H9 (cell line): ENCODE measurements at regions not wholly inside any gene's neighbourhood (a gene's known extent, or its start where the extent isn't known, plus 50 kb on each side); places are given as distances from the start of the nearest gene placed in this dataset.
"Not testable (repeated sequence)": the region's sequence is repeated elsewhere in the genome, so short reads cannot be mapped to it uniquely, and the experiment has no call there.

Source experiments
- DNase-seq: peaks from one replicate; pipeline ENCODE4 v3.0.0-alpha.2; 2017
- H2AFZ ChIP-seq: one replicate; pipeline ENCODE4 v1.6.1; 2013; ENCODE audit warnings: mild to moderate bottlenecking, low read length, control low read depth, moderate library complexity
- H2AK5ac ChIP-seq: 2 replicates; pipeline ENCODE4 v1.6.1; 2013; ENCODE audit warnings: low read length, control low read depth, mixed read lengths; ENCODE audit not compliant: insufficient read length
- H2BK120ac ChIP-seq: one replicate; pipeline ENCODE4 v1.6.1; 2013; ENCODE audit warnings: low read depth, mild to moderate bottlenecking, low read length, control low read depth, inconsistent platforms; ENCODE audit not compliant: poor library complexity, severe bottlenecking
- H2BK12ac ChIP-seq: 2 replicates; pipeline ENCODE4 v1.6.1; 2013; ENCODE audit warnings: low read length, control low read depth, mixed read lengths, low read depth; ENCODE audit not compliant: insufficient read length
- H2BK15ac ChIP-seq: 2 replicates; pipeline ENCODE4 v1.6.1; 2013; ENCODE audit warnings: low read depth, low read length, control low read depth
- H2BK20ac ChIP-seq: one replicate; pipeline ENCODE4 v1.6.1; 2013; ENCODE audit warnings: low read depth, mild to moderate bottlenecking, low read length, control low read depth, inconsistent platforms; ENCODE audit not compliant: poor library complexity, severe bottlenecking
- H2BK5ac ChIP-seq: 2 replicates; pipeline ENCODE4 v1.6.1; 2013; ENCODE audit warnings: low read length, control low read depth, mixed read lengths; ENCODE audit not compliant: insufficient read length
- H3K14ac ChIP-seq: 2 replicates; pipeline ENCODE4 v1.6.1; 2013; ENCODE audit warnings: low read length, control low read depth; ENCODE audit not compliant: insufficient read depth
- H3K18ac ChIP-seq: 2 replicates; pipeline ENCODE4 v1.6.1; 2013; ENCODE audit warnings: low read depth, mild to moderate bottlenecking, mixed read lengths, low read length, control low read depth; ENCODE audit not compliant: insufficient read length
- H3K23ac ChIP-seq: 2 replicates; pipeline ENCODE4 v1.6.1; 2013; ENCODE audit warnings: low read length, control low read depth, mixed read lengths, low read depth; ENCODE audit not compliant: insufficient read length
- H3K23me2 ChIP-seq: 2 replicates; pipeline ENCODE4 v1.6.1; 2013; ENCODE audit warnings: low read depth, mild to moderate bottlenecking, mixed read lengths, low read length, control low read depth; ENCODE audit not compliant: insufficient read length, poor library complexity, severe bottlenecking
- H3K27ac ChIP-seq: 2 replicates; pipeline ENCODE4 v1.5.1; 2013; ENCODE audit warnings: low read length, control low read depth, mixed read lengths, low read depth; ENCODE audit not compliant: insufficient read length
- H3K27me3 ChIP-seq: 2 replicates; pipeline ENCODE4 v1.6.1; 2013; ENCODE audit warnings: low read length, control low read depth, inconsistent platforms; ENCODE audit not compliant: insufficient read depth
- H3K4ac ChIP-seq: 2 replicates; pipeline ENCODE4 v1.6.1; 2013; ENCODE audit warnings: low read depth, mild to moderate bottlenecking, control low read depth, inconsistent platforms, low read length, moderate library complexity
- H3K4me1 ChIP-seq: 2 replicates; pipeline ENCODE4 v1.6.1; 2013; ENCODE audit warnings: low read length, control low read depth, inconsistent platforms; ENCODE audit not compliant: insufficient read depth
- H3K4me2 ChIP-seq: 2 replicates; pipeline ENCODE4 v1.6.1; 2013; ENCODE audit warnings: low read length, control low read depth, mixed read lengths; ENCODE audit not compliant: insufficient read length, insufficient read depth
- H3K56ac ChIP-seq: 2 replicates; pipeline ENCODE4 v1.6.1; 2013; ENCODE audit warnings: low read depth, mild to moderate bottlenecking, mixed read lengths, low read length, control low read depth; ENCODE audit not compliant: insufficient read length
- H3K79me1 ChIP-seq: 2 replicates; pipeline ENCODE4 v1.6.1; 2013; ENCODE audit warnings: low read depth, mild to moderate bottlenecking, moderate library complexity, low read length, control low read depth, inconsistent platforms; ENCODE audit not compliant: insufficient read depth, poor library complexity, severe bottlenecking
- H3K79me2 ChIP-seq: 2 replicates; pipeline ENCODE4 v1.6.1; 2013; ENCODE audit warnings: low read length, control low read depth, inconsistent platforms; ENCODE audit not compliant: insufficient read depth
- H3K9ac ChIP-seq: 2 replicates; pipeline ENCODE4 v1.6.1; 2013; ENCODE audit warnings: low read length, control low read depth, mixed read lengths; ENCODE audit not compliant: insufficient read length; ENCODE audit errors: extremely low read depth
- H3K9me3 ChIP-seq: one replicate; pipeline ENCODE4 v1.6.1; 2013; ENCODE audit warnings: low read depth, low read length, inconsistent platforms; ENCODE audit not compliant: control insufficient read depth
- H3T11ph ChIP-seq: one replicate; pipeline ENCODE4 v1.6.1; 2013; ENCODE audit warnings: mild to moderate bottlenecking, low read length, control low read depth, inconsistent platforms
- H4K20me1 ChIP-seq: one replicate; pipeline ENCODE4 v1.6.1; 2013; ENCODE audit not compliant: control insufficient read depth, insufficient read length, insufficient read depth
- H4K5ac ChIP-seq: 2 replicates; pipeline ENCODE4 v1.6.1; 2013; ENCODE audit warnings: low read depth, mild to moderate bottlenecking, mixed read lengths, low read length, control low read depth; ENCODE audit not compliant: insufficient read length
- H4K8ac ChIP-seq: replicated peaks from 2 replicates; pipeline ENCODE4 v1.6.1; 2013; ENCODE audit warnings: low read length, control low read depth, mixed read lengths, low read depth; ENCODE audit not compliant: insufficient read length
- H4K91ac ChIP-seq: 2 replicates; pipeline ENCODE4 v1.6.1; 2013; ENCODE audit warnings: low read depth, mild to moderate bottlenecking, moderate library complexity, mixed read lengths, low read length, control low read depth; ENCODE audit not compliant: insufficient read length
- H3K27ac Mint-ChIP-seq, 3 experiments: 2 replicates in 2 of 3; 3 replicates in 1 of 3; pipeline ENCODE4 v1.8.0; 2020 to 2021; ENCODE audit warnings: mixed read lengths in 3 of 3, mild to moderate bottlenecking in 1 of 3, moderate library complexity in 1 of 3
- H3K27me3 Mint-ChIP-seq: 2 replicates; pipeline ENCODE4 v1.8.0; 2021; ENCODE audit warnings: low read depth, mild to moderate bottlenecking, moderate library complexity, mixed read lengths
- H3K36me3 Mint-ChIP-seq, 3 experiments: 2 replicates in 2 of 3; 3 replicates in 1 of 3; pipeline ENCODE4 v1.8.0; 2020 to 2021; ENCODE audit warnings: low read depth in 3 of 3, mixed read lengths in 3 of 3; ENCODE audit not compliant: insufficient read depth in 1 of 3
- H3K4me1 Mint-ChIP-seq, 2 experiments: 2 replicates each; pipeline ENCODE4 v1.8.0; 2020; ENCODE audit warnings: mixed read lengths in 2 of 2
- H3K4me3 Mint-ChIP-seq, 2 experiments: 2 replicates in 1 of 2; 3 replicates in 1 of 2; pipeline ENCODE4 v1.8.0; 2020 to 2021; ENCODE audit warnings: mild to moderate bottlenecking in 2 of 2, mixed read lengths in 2 of 2, moderate library complexity in 1 of 2
- H3K9me3 Mint-ChIP-seq, 2 experiments: 2 replicates in 1 of 2; 3 replicates in 1 of 2; pipeline ENCODE4 v1.8.0; 2020; ENCODE audit warnings: mild to moderate bottlenecking in 2 of 2, mixed read lengths in 2 of 2, moderate library complexity in 1 of 2
- WGBS: extraction: QIAGEN DNeasy Blood & Tissue Kit; methylation state at CpG from one replicate; pipeline ENCODE4 v1.1.7; 2013; ENCODE audit warnings: missing lambda C conversion rate, low lambda C conversion rate, mixed read lengths; ENCODE audit not compliant: insufficient read length; ENCODE audit errors: extremely low coverage; 5-methylcytosine and 5-hydroxymethylcytosine counted together

DNA sequence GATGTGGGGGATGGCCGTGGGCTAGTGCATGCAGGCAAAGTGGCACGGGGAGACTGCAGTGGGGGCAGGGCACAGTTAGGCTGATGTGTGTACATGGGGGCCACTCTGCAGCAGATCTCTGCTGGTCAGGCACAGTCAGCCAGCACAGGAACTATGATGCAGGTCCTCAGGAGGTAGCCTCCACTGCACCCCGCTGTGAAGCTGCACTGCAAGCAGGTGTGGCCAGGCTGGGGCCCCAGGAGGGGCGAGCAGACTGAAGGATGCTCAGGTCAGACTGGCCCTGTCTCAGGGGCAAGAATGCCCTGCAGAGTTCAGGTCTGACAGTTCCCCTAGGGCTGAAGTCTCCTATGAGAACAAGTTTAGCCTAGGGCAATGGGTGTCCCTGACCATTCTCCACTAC, 273.8 kb upstream of the FAM240B start:
- not testable (repeated sequence) for H4K5ac ChIP-seq

DNA sequence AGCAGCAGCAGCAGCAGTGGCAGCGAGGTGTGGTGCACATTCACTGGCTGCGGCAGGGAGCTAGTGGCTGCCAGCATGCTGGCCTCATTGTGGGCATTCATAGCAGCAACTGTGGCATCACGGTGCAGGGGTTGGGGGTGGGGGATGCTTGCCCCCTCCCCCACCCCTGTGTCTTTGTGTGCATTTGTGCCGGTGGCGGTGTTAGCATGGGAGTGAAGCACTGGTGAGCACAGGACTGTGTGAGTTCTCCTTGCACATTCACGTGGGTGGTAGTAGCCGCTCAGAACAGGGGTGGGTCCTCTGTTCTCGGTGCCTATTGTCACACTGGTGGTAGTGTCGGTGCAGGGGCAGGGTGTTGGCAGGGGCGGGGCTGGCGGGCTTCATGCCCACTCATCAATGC, 273.2 kb upstream of the FAM240B start:
- DNase-seq, H3K79me1 ChIP-seq, H3K14ac ChIP-seq, H3K23me2 ChIP-seq, H3K4ac ChIP-seq, H3K56ac ChIP-seq, H4K5ac ChIP-seq, H4K8ac ChIP-seq, H4K20me1 ChIP-seq, H2BK15ac ChIP-seq, H2BK12ac ChIP-seq, H2BK5ac ChIP-seq, H3K27me3 Mint-ChIP-seq, H4K91ac ChIP-seq, H3K4me1 Mint-ChIP-seq, H3K79me2 ChIP-seq, H2AFZ ChIP-seq, H2AK5ac ChIP-seq, H2BK120ac ChIP-seq, H2BK20ac ChIP-seq, H3K4me2 ChIP-seq, H3K18ac ChIP-seq, H3K27ac Mint-ChIP-seq, H3K4me3 Mint-ChIP-seq, H3K23ac ChIP-seq, H3T11ph ChIP-seq, H3K9ac ChIP-seq, H3K9me3 ChIP-seq, H3K36me3 Mint-ChIP-seq, H3K27me3 ChIP-seq, H3K27ac ChIP-seq, H3K4me1 ChIP-seq: not testable (repeated sequence)
- WGBS, result no CpG with 5 or more reads among the region's 11 CpGs
- H3K9me3 Mint-ChIP-seq, result peaks cover 12 to 15% of the 10 kb centered on the region in 2 experiments

More for the DNA sequence above, 273.8 kb upstream of the FAM240B start:
- H3K4ac ChIP-seq, H3K27me3 Mint-ChIP-seq, H3K27ac ChIP-seq, H4K20me1 ChIP-seq, H3K4me2 ChIP-seq, H2BK20ac ChIP-seq, H3K79me1 ChIP-seq, H3K79me2 ChIP-seq, H3K4me1 Mint-ChIP-seq, H3K23me2 ChIP-seq, H4K91ac ChIP-seq, H3K9ac ChIP-seq, H3K9me3 ChIP-seq, H3K14ac ChIP-seq, H2BK15ac ChIP-seq, H3K36me3 Mint-ChIP-seq, H2AFZ ChIP-seq, H2AK5ac ChIP-seq, H3K56ac ChIP-seq, DNase-seq, H3K27me3 ChIP-seq, H2BK5ac ChIP-seq, H4K8ac ChIP-seq, H3K4me1 ChIP-seq, H3T11ph ChIP-seq, H3K23ac ChIP-seq, H3K27ac Mint-ChIP-seq, H2BK120ac ChIP-seq, H3K18ac ChIP-seq, H3K4me3 Mint-ChIP-seq, H2BK12ac ChIP-seq: not testable (repeated sequence)
- peaks cover 12 to 15% of the 10 kb centered on the region in 2 experiments for H3K9me3 Mint-ChIP-seq
- no CpG with 5 or more reads among the region's 4 CpGs for WGBS
